GM18520 (cell line): ENCODE measurements at regions not wholly inside any gene's neighbourhood (a gene's known extent, or its start where the extent isn't known, plus 50 kb on each side); places are given as distances from the start of the nearest gene placed in this dataset.
"Not testable (repeated sequence)": the region's sequence is repeated elsewhere in the genome, so short reads cannot be mapped to it uniquely, and the experiment has no call there.

Experiments
- ATAC-seq: cut with Tn5 transposase; IDR thresholded peaks from one replicate; pipeline ENCODE4 v1.9.1; 2021; ENCODE audit not compliant: unreplicated experiment

DNA sequence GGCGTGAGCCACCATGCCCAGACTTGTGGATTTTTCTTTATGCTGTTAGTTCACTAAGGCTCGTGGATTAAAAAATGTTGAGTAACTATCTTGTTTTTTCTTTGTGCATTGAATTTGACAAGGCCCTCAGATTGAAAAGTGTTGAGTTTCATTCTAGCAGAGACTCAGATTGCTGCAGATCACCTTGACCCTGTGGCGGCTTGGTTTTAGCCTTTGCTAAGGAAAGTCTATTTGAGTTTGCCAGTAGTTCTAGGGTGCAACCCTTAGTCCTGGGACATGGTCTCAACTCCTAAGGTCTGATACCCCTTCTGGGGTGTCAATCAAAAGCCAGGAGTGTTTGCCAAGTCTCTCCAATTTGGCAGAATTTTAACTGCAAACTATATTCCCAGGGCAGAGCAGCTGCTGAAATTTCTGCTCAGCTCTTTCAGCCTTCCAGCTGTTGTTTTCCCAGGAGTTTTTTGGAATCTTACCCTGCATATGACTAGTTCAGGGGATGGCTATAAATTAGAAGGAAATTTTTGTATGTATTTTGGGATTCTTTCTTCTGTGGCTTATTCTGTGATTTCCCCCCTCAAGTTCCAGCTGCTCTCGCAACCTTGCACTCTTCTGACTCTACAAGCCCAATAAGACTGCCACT is 84.3 kb upstream of the HAND1 start:
- ATAC-seq: no peak

GRCh38 chr5:154559398-154560276 is 81.6 kb upstream of the HAND1 start:
- ATAC-seq: no peak

GRCh38 chr5:154557548-154557947 is 79.5 kb upstream of the HAND1 start:
- ATAC-seq: no peak

DNA sequence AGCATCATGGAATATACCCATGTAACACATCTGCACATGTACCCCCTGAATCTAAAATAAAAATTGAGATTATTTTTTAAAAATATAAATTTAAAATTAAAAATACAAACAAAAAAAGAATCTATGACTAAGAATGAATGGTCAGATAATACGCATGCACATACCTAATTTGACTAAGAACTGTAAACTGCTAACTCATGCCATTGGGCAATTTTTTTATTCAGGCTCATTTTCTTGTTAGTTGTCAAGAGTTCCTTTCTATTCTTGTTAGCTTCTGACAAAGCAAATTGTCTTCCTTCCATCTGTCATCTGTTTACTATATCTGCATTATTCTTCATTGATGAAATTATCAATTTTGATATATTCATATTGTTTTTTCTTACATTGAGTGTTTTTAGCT is 69.5 kb upstream of the HAND1 start:
- ATAC-seq: no peak

DNA sequence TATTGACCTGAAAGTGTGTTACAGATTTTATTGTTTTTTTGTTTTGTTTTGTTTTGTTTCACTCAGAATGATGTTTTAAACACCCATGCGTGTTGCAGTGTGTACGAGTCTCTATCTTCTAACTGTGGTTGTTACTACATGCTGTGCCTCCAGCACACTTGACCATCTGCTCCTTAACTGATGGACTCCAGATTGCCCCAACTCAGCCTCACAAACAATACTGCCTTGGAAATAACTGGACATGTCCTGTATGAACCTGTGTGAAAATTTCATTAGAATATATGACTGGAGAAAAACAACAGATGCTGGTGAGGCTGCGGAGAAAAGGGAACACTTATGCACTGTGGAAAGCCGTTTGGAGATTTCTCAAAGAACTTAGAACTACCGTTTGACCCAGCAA is 68.7 kb upstream of the HAND1 start:
- no peak for ATAC-seq

DNA sequence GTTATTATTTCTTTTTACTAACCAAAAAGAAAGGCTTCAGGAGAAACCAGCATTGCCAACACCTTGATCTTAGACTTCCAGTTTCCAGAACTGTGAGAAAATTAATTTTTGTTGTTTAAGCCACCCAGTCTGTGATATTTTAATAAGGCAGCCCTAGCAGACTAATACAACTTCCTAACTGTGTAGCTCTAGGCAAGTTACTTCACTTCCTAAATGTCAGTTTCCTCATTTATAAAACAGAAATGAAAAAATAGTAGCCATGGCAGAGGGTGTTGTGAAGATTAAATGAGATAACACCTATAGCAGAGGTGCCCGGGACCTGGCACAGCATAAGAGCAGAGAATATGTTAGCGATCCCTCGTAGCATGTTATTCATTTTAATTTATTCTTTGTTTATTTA is 66.6 kb upstream of the HAND1 start:
- ATAC-seq: no peak

GRCh38 chr5:154543380-154543779 is 65.4 kb upstream of the HAND1 start:
- ATAC-seq: no peak

DNA sequence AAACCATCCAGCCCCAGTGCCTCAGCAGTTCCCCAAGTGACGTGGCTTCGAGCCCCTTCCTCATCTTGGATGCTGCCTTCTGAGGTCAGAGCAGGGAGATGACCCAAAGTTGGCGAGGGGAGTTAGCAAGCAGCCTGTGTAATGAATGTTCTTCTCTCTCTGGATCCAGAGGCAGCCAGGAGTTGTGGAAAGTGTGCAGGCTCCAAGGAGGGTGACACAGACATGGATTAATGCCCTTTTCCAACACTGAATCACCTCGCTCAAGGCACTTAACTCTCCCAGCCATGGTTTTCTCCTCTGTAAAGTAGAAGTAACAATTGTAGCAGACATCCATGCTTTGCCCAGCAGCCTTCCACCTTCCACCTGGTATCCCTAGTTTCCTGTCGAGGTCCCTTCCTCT is 64.6 kb upstream of the HAND1 start:
- no peak for ATAC-seq

GRCh38 chr5:154542000-154542399 is 64.0 kb upstream of the HAND1 start:
- ATAC-seq: no peak

- ATAC-seq: no peak
These were observed 63.5 kb upstream of the HAND1 start for GRCh38 chr5:154541553-154541952.

DNA sequence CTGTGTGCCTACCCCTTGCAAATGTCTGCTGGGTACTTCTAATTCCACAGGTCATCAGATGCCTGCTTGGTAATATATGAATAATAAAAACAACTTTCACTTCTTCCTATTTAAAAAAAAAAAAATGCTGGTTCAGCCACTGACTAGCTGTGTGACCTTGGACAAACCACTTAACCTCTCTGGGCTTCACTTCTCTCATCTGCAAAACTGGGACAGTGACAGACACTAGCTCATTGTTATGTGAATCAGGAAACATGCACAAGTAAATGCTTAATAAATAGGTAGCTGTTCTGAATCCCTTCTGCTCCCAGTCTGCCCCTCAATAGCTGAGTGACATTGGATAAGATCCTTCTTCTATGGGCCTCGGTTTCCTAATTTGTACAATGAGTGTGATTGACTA is 62.6 kb upstream of the HAND1 start:
- no peak for ATAC-seq

GRCh38 chr5:154538492-154538891 is 60.5 kb upstream of the HAND1 start:
- ATAC-seq: no peak

DNA sequence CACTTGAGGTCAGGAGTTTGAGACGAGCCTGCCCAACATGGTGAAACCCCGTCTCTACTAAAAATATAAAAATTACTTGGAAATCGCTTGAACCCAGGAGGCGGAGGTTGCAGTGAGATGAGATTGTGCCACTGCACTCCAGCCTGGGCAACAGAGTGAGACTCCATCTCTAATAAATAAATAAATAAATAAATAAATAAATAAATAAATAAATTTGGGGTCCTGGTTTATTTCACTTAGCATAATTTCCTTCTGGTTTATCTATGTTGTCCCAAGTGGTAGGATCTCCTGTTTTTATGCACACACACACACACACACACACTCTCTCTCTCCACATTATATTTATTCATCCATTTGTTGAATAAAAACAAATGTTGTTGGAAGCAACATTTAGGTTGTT is 58.4 kb upstream of the HAND1 start:
- ATAC-seq: not testable (repeated sequence)

GRCh38 chr5:154535535-154535934 is 57.5 kb upstream of the HAND1 start:
- ATAC-seq: no peak

DNA sequence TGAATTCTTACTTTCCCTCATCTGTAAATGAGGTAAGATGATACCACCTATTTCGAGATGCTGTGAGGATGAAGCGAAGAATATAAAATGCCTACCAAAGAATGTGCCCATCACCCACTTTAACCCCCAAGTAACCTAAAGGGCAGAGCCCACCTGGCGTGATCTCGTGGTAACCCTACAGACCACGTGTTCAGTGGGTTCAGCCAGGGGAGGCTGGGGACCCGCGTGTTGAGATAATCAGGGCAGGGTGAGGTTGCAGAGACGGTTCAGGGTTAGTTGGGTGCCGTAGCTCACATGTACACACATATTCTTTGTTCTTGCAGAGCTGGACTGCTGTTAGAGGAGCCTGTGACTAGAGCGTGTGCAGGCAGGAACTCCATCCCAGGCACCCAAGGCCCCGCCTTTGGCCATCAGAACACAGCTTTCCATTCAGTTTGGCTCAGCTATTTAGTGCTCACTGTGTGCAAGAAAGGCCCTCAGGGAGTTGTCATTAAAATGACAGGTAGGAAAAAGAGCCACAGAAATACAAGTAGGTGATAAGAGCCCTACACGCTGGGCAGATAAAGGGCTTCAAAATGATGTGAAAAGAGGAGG is 56.5 kb upstream of the HAND1 start:
- ATAC-seq: no peak

DNA sequence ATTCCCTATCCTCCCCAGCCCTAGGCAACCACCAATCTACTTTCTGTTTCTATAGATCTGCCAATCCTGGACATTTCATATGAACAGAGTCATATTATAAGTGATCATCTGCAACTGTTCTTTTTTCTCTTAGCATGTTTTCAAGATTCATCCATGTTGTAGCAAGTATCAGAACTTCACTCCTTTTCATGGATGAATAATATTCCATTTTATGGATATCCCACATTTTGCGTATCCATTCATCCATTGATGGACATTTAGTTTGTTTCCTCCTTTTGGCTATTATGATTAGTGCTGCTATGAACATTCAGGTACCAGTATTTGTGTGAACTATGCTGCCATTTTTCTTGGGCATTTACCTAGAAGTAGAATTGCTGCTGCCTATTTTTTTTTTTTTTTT is 51.3 kb upstream of the HAND1 start:
- ATAC-seq: no peak

GRCh38 chr5:154528005-154528594 is 50.1 kb upstream of the HAND1 start:
- no peak for ATAC-seq
